ENCODE measurements at regions not wholly inside any gene's neighbourhood (a gene's known extent, or its start where the extent isn't known, plus 50 kb on each side); places are given as distances from the start of the nearest gene placed in this dataset.

DNA sequence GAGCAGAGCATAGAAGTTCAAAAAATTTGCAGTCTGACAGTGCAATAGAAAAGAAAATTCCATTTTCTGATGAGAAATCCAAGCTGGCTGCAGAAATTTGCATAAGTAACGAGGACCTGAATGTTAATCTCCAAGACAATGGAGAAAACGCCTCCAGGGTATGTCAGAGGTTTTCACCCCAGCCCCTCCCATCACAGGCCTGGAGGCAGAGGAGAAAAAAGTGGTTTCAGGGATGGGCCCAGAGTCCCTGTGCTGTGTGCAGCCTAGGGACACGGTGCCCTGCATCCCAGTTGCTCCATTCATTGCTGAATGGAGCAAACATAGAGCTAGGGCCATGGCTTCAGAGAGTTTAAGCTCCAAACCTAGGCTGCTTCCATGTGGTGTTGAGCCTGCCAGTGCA lies 327.9 kb upstream of the KHDRBS2 start (continued):
- TF ChIP-seq, protein P1, sequence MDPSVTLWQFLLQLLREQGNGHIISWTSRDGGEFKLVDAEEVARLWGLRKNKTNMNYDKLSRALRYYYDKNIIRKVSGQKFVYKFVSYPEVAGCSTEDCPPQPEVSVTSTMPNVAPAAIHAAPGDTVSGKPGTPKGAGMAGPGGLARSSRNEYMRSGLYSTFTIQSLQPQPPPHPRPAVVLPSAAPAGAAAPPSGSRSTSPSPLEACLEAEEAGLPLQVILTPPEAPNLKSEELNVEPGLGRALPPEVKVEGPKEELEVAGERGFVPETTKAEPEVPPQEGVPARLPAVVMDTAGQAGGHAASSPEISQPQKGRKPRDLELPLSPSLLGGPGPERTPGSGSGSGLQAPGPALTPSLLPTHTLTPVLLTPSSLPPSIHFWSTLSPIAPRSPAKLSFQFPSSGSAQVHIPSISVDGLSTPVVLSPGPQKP (IDR thresholded peaks at IDR 0.05; ENCODE audit: low read depth, low read length): no peak

DNA sequence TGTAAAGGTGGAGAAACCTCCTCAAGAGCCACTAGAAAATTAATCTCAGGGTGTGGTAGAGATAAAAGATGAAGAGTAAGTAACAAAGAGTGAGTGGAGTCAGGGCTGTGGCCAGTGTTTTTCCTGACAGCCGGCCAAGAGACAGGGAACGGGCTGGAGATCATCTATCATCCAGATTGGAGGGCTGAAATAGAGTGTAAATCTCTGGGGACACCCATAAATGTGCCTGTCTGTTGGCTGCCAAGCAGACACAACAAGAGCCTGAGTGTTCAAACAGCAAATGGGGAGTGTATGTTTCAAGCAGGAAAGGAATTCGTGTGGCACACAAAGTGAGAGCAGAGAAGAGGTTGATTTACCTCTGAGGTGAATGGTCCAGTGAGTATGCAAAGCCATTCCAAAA lies 326.4 kb upstream of the KHDRBS2 start:
- Histone ChIP-seq H3K9me3 (no peaks in the 10 kb centered on the region), H3K27ac (no peak overlapping the region), H3K4me2 (no peak overlapping the region), H3K4me3 (no peak overlapping the region), H3K4me1 (no peaks in the 10 kb centered on the region)
- CTCF ChIA-PET: no interaction called here
- ATAC-seq (no peak), FAIRE-seq (no peak), DNase-seq (ENCODE audit: low read depth in 1 of 2, low spot score in 1 of 2) (no peak)
- POLR2A ChIA-PET: no interaction called here
- TF ChIP-seq HOXB13 (CRISPR knock-in tag; IDR thresholded peaks at IDR 0.05; ENCODE audit: low read depth) (no peak), CEBPB (IDR thresholded peaks at IDR 0.05) (no peak), RFX5 (IDR thresholded peaks at IDR 0.05) (no peak), RNF2 (IDR thresholded peaks at IDR 0.05; ENCODE audit: borderline replicate concordance, low read depth) (no peak), CHD2 (IDR thresholded peaks at IDR 0.05; ENCODE audit: low read length, partially characterized antibody) (no peak), EHMT2 (IDR thresholded peaks at IDR 0.05; ENCODE audit: low read depth) (no peak), RARB (CRISPR knock-in tag; IDR thresholded peaks at IDR 0.05) (no peak), RAD21 (conservative IDR thresholded peaks at IDR 0.05 in 1 of 2, IDR thresholded peaks at IDR 0.05 in 1 of 2) (no peak), HOXA7 (CRISPR knock-in tag; IDR thresholded peaks at IDR 0.05) (no peak)
- TF ChIP-seq, protein P2, sequence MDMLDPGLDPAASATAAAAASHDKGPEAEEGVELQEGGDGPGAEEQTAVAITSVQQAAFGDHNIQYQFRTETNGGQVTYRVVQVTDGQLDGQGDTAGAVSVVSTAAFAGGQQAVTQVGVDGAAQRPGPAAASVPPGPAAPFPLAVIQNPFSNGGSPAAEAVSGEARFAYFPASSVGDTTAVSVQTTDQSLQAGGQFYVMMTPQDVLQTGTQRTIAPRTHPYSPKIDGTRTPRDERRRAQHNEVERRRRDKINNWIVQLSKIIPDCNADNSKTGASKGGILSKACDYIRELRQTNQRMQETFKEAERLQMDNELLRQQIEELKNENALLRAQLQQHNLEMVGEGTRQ (IDR thresholded peaks at IDR 0.05): no peak
- TF ChIP-seq, protein P3, sequence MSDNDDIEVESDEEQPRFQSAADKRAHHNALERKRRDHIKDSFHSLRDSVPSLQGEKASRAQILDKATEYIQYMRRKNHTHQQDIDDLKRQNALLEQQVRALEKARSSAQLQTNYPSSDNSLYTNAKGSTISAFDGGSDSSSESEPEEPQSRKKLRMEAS (IDR thresholded peaks at IDR 0.05): no peak
- 10% methylated on average over 3 of the region's 3 CpGs for WGBS (ENCODE audit: missing lambda C conversion rate)

DNA sequence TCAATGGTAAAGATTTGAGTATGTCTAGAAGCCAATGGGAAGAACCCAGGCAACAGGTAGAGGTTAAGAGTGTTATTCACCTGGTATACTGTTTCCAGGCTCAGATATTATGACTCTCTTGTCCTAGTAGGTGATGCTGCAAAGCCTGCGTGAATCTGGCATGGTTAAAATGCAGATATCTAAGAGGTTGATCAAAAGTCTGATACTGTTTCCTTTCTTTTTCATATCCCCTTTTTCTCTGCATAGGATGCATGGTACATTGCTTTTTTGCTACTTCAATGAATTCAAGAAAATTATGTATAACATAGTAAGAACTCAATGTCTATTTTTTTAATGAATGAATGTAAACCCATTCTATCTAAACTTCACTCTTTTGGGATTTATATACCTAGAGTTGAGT lies 284.3 kb upstream of the KHDRBS2 start:
- TF ChIP-seq SREBF2 (IDR thresholded peaks at IDR 0.05): no peak
- no peak for TF ChIP-seq HDAC2 (IDR thresholded peaks at IDR 0.05)
- no peak for TF ChIP-seq CBX8 (IDR thresholded peaks at IDR 0.05)
- TF ChIP-seq HOXB13 (CRISPR knock-in tag; IDR thresholded peaks at IDR 0.05; ENCODE audit: low read depth): no peak
- TF ChIP-seq PHF8 (IDR thresholded peaks at IDR 0.05; ENCODE audit: borderline replicate concordance, low read depth): no peak
- TF ChIP-seq, protein P3 (IDR thresholded peaks at IDR 0.05): no peak
- TF ChIP-seq, protein P2 (IDR thresholded peaks at IDR 0.05): no peak
- TF ChIP-seq, protein P4, sequence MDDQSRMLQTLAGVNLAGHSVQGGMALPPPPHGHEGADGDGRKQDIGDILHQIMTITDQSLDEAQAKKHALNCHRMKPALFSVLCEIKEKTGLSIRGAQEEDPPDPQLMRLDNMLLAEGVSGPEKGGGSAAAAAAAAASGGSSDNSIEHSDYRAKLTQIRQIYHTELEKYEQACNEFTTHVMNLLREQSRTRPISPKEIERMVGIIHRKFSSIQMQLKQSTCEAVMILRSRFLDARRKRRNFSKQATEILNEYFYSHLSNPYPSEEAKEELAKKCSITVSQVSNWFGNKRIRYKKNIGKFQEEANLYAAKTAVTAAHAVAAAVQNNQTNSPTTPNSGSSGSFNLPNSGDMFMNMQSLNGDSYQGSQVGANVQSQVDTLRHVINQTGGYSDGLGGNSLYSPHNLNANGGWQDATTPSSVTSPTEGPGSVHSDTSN (IDR thresholded peaks at IDR 0.05): no peak
- no peak for TF ChIP-seq TP53 (CRISPR knock-in tag; IDR thresholded peaks at IDR 0.05)
- no peak for TF ChIP-seq BHLHE40 (IDR thresholded peaks at IDR 0.05; ENCODE audit: low read depth, low read length)
- TF ChIP-seq, protein P5, sequence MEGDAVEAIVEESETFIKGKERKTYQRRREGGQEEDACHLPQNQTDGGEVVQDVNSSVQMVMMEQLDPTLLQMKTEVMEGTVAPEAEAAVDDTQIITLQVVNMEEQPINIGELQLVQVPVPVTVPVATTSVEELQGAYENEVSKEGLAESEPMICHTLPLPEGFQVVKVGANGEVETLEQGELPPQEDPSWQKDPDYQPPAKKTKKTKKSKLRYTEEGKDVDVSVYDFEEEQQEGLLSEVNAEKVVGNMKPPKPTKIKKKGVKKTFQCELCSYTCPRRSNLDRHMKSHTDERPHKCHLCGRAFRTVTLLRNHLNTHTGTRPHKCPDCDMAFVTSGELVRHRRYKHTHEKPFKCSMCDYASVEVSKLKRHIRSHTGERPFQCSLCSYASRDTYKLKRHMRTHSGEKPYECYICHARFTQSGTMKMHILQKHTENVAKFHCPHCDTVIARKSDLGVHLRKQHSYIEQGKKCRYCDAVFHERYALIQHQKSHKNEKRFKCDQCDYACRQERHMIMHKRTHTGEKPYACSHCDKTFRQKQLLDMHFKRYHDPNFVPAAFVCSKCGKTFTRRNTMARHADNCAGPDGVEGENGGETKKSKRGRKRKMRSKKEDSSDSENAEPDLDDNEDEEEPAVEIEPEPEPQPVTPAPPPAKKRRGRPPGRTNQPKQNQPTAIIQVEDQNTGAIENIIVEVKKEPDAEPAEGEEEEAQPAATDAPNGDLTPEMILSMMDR (IDR thresholded peaks at IDR 0.05): no peak
- TF ChIP-seq ZNF302 (CRISPR knock-in tag; IDR thresholded peaks at IDR 0.05): no peak
- FAIRE-seq (no peak), DNase-seq (ENCODE audit: low read depth in 1 of 2, low spot score in 1 of 2) (no peak), ATAC-seq (no peak)
- H3K4me3 ChIP-seq: no peak overlapping the region
- ChIA-PET CTCF (no interaction called here), POLR2A (no interaction called here)
- 22% methylated on average over 1 of the region's 1 CpG for WGBS (ENCODE audit: missing lambda C conversion rate)
- no peak overlapping the region for H3K4me2 ChIP-seq
- no peaks in the 10 kb centered on the region for H3K4me1 ChIP-seq
- no peaks in the 10 kb centered on the region for H3K9me3 ChIP-seq
- H3K27ac ChIP-seq: no peak overlapping the region
